ENCODE measurements at regions not wholly inside any gene's neighbourhood (a gene's known extent, or its start where the extent isn't known, plus 50 kb on each side); places are given as distances from the start of the nearest gene placed in this dataset.

- TF ChIP-seq TAF1 (IDR thresholded peaks at IDR 0.05; ENCODE audit: borderline replicate concordance, insufficient read depth, low read length): no peak
Observed at GRCh38 chr9:87342743-87343142, 154.9 kb upstream of the DAPK1 start.

DNA sequence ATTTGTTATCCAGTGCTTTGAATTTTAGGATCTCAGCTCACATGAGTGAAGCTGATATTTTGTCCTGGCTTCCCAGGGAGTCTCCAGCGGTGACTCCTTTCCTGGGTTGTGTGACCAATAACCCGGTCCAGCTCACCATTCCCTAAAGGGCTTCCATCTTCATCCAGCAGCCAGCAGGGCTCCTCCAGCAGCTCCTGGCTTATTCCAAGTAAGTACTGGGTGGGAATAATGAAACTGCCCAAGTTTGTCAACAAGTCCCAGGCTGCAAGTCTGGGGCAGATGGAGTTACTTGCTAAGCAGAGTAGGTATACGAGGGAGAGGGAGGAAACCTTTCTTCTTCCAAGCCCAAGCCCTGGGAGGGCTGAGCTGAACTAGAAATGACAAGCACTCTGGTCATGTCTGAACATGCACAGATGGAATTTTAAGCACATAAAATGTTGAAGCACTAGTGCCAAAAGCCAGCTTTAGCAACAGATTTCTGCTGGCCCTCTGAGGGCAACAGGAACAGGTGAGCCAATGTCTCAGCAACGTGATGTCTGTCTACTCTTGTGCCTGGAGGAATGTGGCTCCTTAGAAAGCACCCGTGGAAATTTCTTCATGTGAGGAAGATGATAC, 153.7 kb upstream of the DAPK1 start:
- TF ChIP-seq POLR2AphosphoS5 (IDR thresholded peaks at IDR 0.05; ENCODE audit: low read depth, low read length) (no peak), FOXP2 (optimal IDR thresholded peaks at IDR 0.05; ENCODE audit: borderline replicate concordance, extremely low read depth, extremely low read length, insufficient read depth) (no peak), SIN3A (IDR thresholded peaks at IDR 0.05; ENCODE audit: borderline replicate concordance, insufficient read depth, low read length) (no peak), TAF1 (IDR thresholded peaks at IDR 0.05; ENCODE audit: borderline replicate concordance, insufficient read depth, low read length) (no peak)
- TF ChIP-seq, protein P1, sequence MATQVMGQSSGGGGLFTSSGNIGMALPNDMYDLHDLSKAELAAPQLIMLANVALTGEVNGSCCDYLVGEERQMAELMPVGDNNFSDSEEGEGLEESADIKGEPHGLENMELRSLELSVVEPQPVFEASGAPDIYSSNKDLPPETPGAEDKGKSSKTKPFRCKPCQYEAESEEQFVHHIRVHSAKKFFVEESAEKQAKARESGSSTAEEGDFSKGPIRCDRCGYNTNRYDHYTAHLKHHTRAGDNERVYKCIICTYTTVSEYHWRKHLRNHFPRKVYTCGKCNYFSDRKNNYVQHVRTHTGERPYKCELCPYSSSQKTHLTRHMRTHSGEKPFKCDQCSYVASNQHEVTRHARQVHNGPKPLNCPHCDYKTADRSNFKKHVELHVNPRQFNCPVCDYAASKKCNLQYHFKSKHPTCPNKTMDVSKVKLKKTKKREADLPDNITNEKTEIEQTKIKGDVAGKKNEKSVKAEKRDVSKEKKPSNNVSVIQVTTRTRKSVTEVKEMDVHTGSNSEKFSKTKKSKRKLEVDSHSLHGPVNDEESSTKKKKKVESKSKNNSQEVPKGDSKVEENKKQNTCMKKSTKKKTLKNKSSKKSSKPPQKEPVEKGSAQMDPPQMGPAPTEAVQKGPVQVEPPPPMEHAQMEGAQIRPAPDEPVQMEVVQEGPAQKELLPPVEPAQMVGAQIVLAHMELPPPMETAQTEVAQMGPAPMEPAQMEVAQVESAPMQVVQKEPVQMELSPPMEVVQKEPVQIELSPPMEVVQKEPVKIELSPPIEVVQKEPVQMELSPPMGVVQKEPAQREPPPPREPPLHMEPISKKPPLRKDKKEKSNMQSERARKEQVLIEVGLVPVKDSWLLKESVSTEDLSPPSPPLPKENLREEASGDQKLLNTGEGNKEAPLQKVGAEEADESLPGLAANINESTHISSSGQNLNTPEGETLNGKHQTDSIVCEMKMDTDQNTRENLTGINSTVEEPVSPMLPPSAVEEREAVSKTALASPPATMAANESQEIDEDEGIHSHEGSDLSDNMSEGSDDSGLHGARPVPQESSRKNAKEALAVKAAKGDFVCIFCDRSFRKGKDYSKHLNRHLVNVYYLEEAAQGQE (IDR thresholded peaks at IDR 0.05; ENCODE audit: insufficient read depth in 1 of 2, low read depth in 2 of 2, low read length in 2 of 2): no peak

DNA sequence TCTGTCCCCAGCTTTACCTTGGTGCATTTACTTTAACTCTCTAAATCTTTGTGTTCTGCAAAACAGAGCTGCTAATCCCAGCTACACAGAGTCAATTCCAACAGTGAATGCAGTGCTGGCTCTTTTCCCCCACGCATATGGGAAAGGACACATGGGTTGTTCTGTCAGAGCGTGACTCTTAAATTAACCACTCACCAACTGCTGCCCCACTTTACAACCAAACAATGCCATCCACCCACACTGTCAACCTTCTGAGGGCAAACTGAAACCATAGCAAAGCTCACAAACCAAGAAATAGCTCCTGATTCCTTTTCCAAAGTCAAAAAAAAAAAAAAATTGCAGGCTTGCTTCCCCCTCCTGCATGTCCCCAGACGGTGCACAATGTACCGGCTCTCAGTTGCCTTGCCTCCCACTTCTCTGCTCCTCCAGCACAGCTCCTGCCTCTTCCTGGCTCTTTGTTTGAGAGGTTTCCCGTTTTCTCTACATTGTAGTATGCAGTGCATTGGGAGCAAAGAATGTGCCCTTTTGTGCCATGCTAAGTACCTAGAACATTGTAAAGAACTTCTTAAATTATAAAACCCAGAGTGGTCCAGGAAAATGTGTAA, 151.5 kb upstream of the DAPK1 start:
- TF ChIP-seq TAF1 (IDR thresholded peaks at IDR 0.05; ENCODE audit: borderline replicate concordance, insufficient read depth, low read length) (no peak), FOXP2 (optimal IDR thresholded peaks at IDR 0.05; ENCODE audit: borderline replicate concordance, extremely low read depth, extremely low read length, insufficient read depth) (no peak), SIN3A (IDR thresholded peaks at IDR 0.05; ENCODE audit: borderline replicate concordance, insufficient read depth, low read length) (no peak), POLR2AphosphoS5 (IDR thresholded peaks at IDR 0.05; ENCODE audit: low read depth, low read length) (no peak)
- TF ChIP-seq, protein P1 (IDR thresholded peaks at IDR 0.05; ENCODE audit: insufficient read depth in 1 of 2, low read depth in 2 of 2, low read length in 2 of 2): no peak

- TF ChIP-seq SIN3A (IDR thresholded peaks at IDR 0.05; ENCODE audit: borderline replicate concordance, insufficient read depth, low read length): no peak
- TF ChIP-seq, protein P1 (IDR thresholded peaks at IDR 0.05; ENCODE audit: insufficient read depth in 1 of 2, low read depth in 2 of 2, low read length in 2 of 2): no peak
- no peak for TF ChIP-seq TAF1 (IDR thresholded peaks at IDR 0.05; ENCODE audit: borderline replicate concordance, insufficient read depth, low read length)
- TF ChIP-seq FOXP2 (optimal IDR thresholded peaks at IDR 0.05; ENCODE audit: borderline replicate concordance, extremely low read depth, extremely low read length, insufficient read depth): no peak
- no peak for TF ChIP-seq POLR2AphosphoS5 (IDR thresholded peaks at IDR 0.05; ENCODE audit: low read depth, low read length)
Observed at GRCh38 chr9:87350915-87351314, 146.8 kb upstream of the DAPK1 start.

GRCh38 chr9:87353301-87353700, 144.4 kb upstream of the DAPK1 start:
- TF ChIP-seq TAF1 (IDR thresholded peaks at IDR 0.05; ENCODE audit: borderline replicate concordance, insufficient read depth, low read length) (no peak), FOXP2 (optimal IDR thresholded peaks at IDR 0.05; ENCODE audit: borderline replicate concordance, extremely low read depth, extremely low read length, insufficient read depth) (no peak), SIN3A (IDR thresholded peaks at IDR 0.05; ENCODE audit: borderline replicate concordance, insufficient read depth, low read length) (no peak), POLR2AphosphoS5 (IDR thresholded peaks at IDR 0.05; ENCODE audit: low read depth, low read length) (no peak)
- TF ChIP-seq, protein P1 (IDR thresholded peaks at IDR 0.05; ENCODE audit: insufficient read depth in 1 of 2, low read depth in 2 of 2, low read length in 2 of 2): no peak

Measured in PFSK-1 (cell line).